ENCODE measurements at regions not wholly inside any gene's neighbourhood (a gene's known extent, or its start where the extent isn't known, plus 50 kb on each side); places are given as distances from the start of the nearest gene placed in this dataset.
"Not testable (repeated sequence)": the region's sequence is repeated elsewhere in the genome, so short reads cannot be mapped to it uniquely, and the experiment has no call there.

- DNase-seq (ENCODE audit: low read depth) = peak; percentile 64
These were observed 255.7 kb downstream of the GJA1 start for GRCh38 chr6:121691126-121691551.

GRCh38 chr6:121694389-121694788 is 258.9 kb downstream of the GJA1 start:
- peak; percentile 81 for DNase-seq (ENCODE audit: low read depth)

GRCh38 chr6:121694801-121695251 is 259.4 kb downstream of the GJA1 start:
- peak; percentile 56 for DNase-seq (ENCODE audit: low read depth)

GRCh38 chr6:121695329-121695728 is 259.9 kb downstream of the GJA1 start:
- DNase-seq (ENCODE audit: low read depth) = peak; percentile 11

GRCh38 chr6:121697921-121698320 is 262.5 kb downstream of the GJA1 start:
- DNase-seq (ENCODE audit: low read depth) = peak; percentile 28

- no peak for DNase-seq (ENCODE audit: low read depth)
These were observed 263.2 kb downstream of the GJA1 start for GRCh38 chr6:121698617-121699016.

GRCh38 chr6:121703129-121703528 is 267.7 kb downstream of the GJA1 start:
- DNase-seq (ENCODE audit: low read depth) = not testable (repeated sequence)

- DNase-seq (ENCODE audit: low read depth) = no peak
These were observed 276.0 kb downstream of the GJA1 start for GRCh38 chr6:121711472-121711871.

- DNase-seq (ENCODE audit: low read depth) = no peak
These were observed 282.2 kb downstream of the GJA1 start for GRCh38 chr6:121717686-121718085.

- DNase-seq (ENCODE audit: low read depth) = not testable (repeated sequence)
These were observed 285.4 kb downstream of the GJA1 start for GRCh38 chr6:121720867-121721266.

- DNase-seq (ENCODE audit: low read depth) = no peak
These were observed 288.2 kb downstream of the GJA1 start for GRCh38 chr6:121723623-121724022.

- DNase-seq (ENCODE audit: low read depth) = no peak
These were observed 289.1 kb downstream of the GJA1 start for GRCh38 chr6:121724576-121724975.

- DNase-seq (ENCODE audit: low read depth) = no peak
These were observed 291.1 kb downstream of the GJA1 start for GRCh38 chr6:121726596-121726995.

- DNase-seq (ENCODE audit: low read depth) = no peak
These were observed 295.2 kb downstream of the GJA1 start for GRCh38 chr6:121730616-121731015.

GRCh38 chr6:121731381-121731780 is 295.9 kb downstream of the GJA1 start:
- no peak for DNase-seq (ENCODE audit: low read depth)

GRCh38 chr6:121732641-121733040 is 297.2 kb downstream of the GJA1 start:
- DNase-seq (ENCODE audit: low read depth) = no peak

- DNase-seq (ENCODE audit: low read depth) = no peak
These were observed 297.8 kb downstream of the GJA1 start for GRCh38 chr6:121733234-121733633.

GRCh38 chr6:121740188-121740587 is 304.7 kb downstream of the GJA1 start:
- DNase-seq (ENCODE audit: low read depth) = not testable (repeated sequence)

GRCh38 chr6:121743691-121744090 is 308.2 kb downstream of the GJA1 start:
- DNase-seq (ENCODE audit: low read depth) = no peak

GRCh38 chr6:121748376-121748775 is 312.9 kb downstream of the GJA1 start:
- DNase-seq (ENCODE audit: low read depth) = peak; percentile 46

- DNase-seq (ENCODE audit: low read depth) = no peak
These were observed 313.4 kb downstream of the GJA1 start for GRCh38 chr6:121748850-121749249.

- DNase-seq (ENCODE audit: low read depth) = no peak
These were observed 320.0 kb downstream of the GJA1 start for GRCh38 chr6:121755485-121755884.

- DNase-seq (ENCODE audit: low read depth) = no peak
These were observed 321.2 kb downstream of the GJA1 start for GRCh38 chr6:121756666-121757065.

GRCh38 chr6:121759370-121759769 is 323.9 kb downstream of the GJA1 start:
- no peak for DNase-seq (ENCODE audit: low read depth)

GRCh38 chr6:121760191-121760590 is 324.7 kb downstream of the GJA1 start:
- no peak for DNase-seq (ENCODE audit: low read depth)
